WERI-Rb-1 (cell line): ENCODE measurements at regions not wholly inside any gene's neighbourhood (a gene's known extent, or its start where the extent isn't known, plus 50 kb on each side); places are given as distances from the start of the nearest gene placed in this dataset.
A peak's percentile ranks its signal among the peaks of the same experiment; 100 is the strongest.

Source experiments
- DNase-seq: peaks from one replicate; pipeline ENCODE4 v3.0.0-alpha.2; 2020
- H3K27ac ChIP-seq: fragments of 250-450 bp; sonication (Bioruptor Pico); 2 replicates; pipeline ENCODE4 v1.5.1; 2020; ENCODE audit warnings: mild to moderate bottlenecking, moderate library complexity
- H3K27me3 ChIP-seq: fragments of 250-450 bp; sonication (Bioruptor Pico); 2 replicates; pipeline ENCODE4 v1.5.1; 2021; ENCODE audit warnings: mild to moderate bottlenecking, low read depth, moderate library complexity; ENCODE audit not compliant: insufficient read depth, severe bottlenecking
- H3K36me3 ChIP-seq: fragments of 250-450 bp; sonication (Bioruptor Pico); 2 replicates; pipeline ENCODE4 v1.5.1; 2020; ENCODE audit warnings: mild to moderate bottlenecking, moderate library complexity
- H3K4me3 ChIP-seq: 2 replicates; pipeline ENCODE4 v1.5.1; 2011; ENCODE audit warnings: low read depth, mild to moderate bottlenecking, control low read depth, low read length
- H3K9me3 ChIP-seq: fragments of 250-450 bp; sonication (Bioruptor Pico); 2 replicates; pipeline ENCODE4 v1.5.1; 2021; ENCODE audit warnings: mild to moderate bottlenecking, moderate library complexity; ENCODE audit not compliant: severe bottlenecking
- CTCF ChIP-seq: IDR thresholded peaks from 2 replicates; pipeline ENCODE4 v1.5.1; 2011; ENCODE audit warnings: low read depth, mild to moderate bottlenecking, control low read depth, inconsistent platforms, low read length

GRCh38 chr12:30200864-30201263, 417.1 kb upstream of the TMTC1 start:
- TF ChIP-seq CTCF: no peak
- Histone ChIP-seq H3K27ac (no peak overlapping the region), H3K4me3 (no peak overlapping the region), H3K9me3 (no peaks in the 10 kb centered on the region), H3K27me3 (no peaks in the 10 kb centered on the region), H3K36me3 (no peaks in the 10 kb centered on the region)
- no peak for DNase-seq

- TF ChIP-seq CTCF: no peak
- no peak for DNase-seq
- H3K27me3 ChIP-seq: no peaks in the 10 kb centered on the region
- no peaks in the 10 kb centered on the region for H3K36me3 ChIP-seq
- H3K9me3 ChIP-seq: no peaks in the 10 kb centered on the region
- H3K27ac ChIP-seq: no peak overlapping the region
- H3K4me3 ChIP-seq: no peak overlapping the region
Observed at GRCh38 chr12:30197392-30198057, 413.8 kb upstream of the TMTC1 start.

- no peaks in the 10 kb centered on the region for H3K27me3 ChIP-seq
- no peak overlapping the region for H3K4me3 ChIP-seq
- DNase-seq: peak; percentile 75
- H3K27ac ChIP-seq: peak overlapping the region; percentile 56
- no peaks in the 10 kb centered on the region for H3K36me3 ChIP-seq
- H3K9me3 ChIP-seq: no peaks in the 10 kb centered on the region
- no peak for TF ChIP-seq CTCF
Observed at GRCh38 chr12:30191696-30192455, 408.1 kb upstream of the TMTC1 start.

- no peaks in the 10 kb centered on the region for H3K27me3 ChIP-seq
- no peak overlapping the region for H3K27ac ChIP-seq
- no peak overlapping the region for H3K4me3 ChIP-seq
- H3K9me3 ChIP-seq: no peaks in the 10 kb centered on the region
- DNase-seq: no peak
- no peak for TF ChIP-seq CTCF
- no peaks in the 10 kb centered on the region for H3K36me3 ChIP-seq
Observed at GRCh38 chr12:30188602-30189326, 405.0 kb upstream of the TMTC1 start.

GRCh38 chr12:30187426-30187825, 403.7 kb upstream of the TMTC1 start:
- Histone ChIP-seq H3K4me3 (no peak overlapping the region), H3K27me3 (no peaks in the 10 kb centered on the region), H3K9me3 (peaks cover 2% of the 10 kb centered on the region), H3K36me3 (no peaks in the 10 kb centered on the region), H3K27ac (no peak overlapping the region)
- TF ChIP-seq CTCF: no peak
- DNase-seq: no peak
